ENCODE measurements at regions not wholly inside any gene's neighbourhood (a gene's known extent, or its start where the extent isn't known, plus 50 kb on each side); places are given as distances from the start of the nearest gene placed in this dataset.

- Mint-ChIP-seq H3K27me3 (ENCODE audit: unreplicated experiment) (no peaks in the 10 kb centered on the region), H3K9me3 (ENCODE audit: unreplicated experiment) (no peaks in the 10 kb centered on the region), H3K4me1 (ENCODE audit: unreplicated experiment) (peaks cover 45% of the 10 kb centered on the region), H3K36me3 (ENCODE audit: unreplicated experiment) (peaks cover 11% of the 10 kb centered on the region), H3K27ac (ENCODE audit: unreplicated experiment) (peak overlapping the region; percentile 93), H3K4me3 (ENCODE audit: unreplicated experiment) (peak overlapping the region; percentile 43)
- DNase-seq (ENCODE audit: extremely low spot score, unreplicated experiment): no peak
- no peak for TF ChIP-seq CTCF (IDR thresholded peaks at IDR 0.05)
These were observed 146.1 kb downstream of the HAUS1 start for GRCh38 chr18:46250084-46250811.

- no peak overlapping the region for H3K4me3 Mint-ChIP-seq (ENCODE audit: unreplicated experiment)
- H3K9me3 Mint-ChIP-seq (ENCODE audit: unreplicated experiment): no peaks in the 10 kb centered on the region
- DNase-seq (ENCODE audit: extremely low spot score, unreplicated experiment): no peak
- no peaks in the 10 kb centered on the region for H3K27me3 Mint-ChIP-seq (ENCODE audit: unreplicated experiment)
- peak overlapping the region; percentile 93 for H3K27ac Mint-ChIP-seq (ENCODE audit: unreplicated experiment)
- peaks cover 42% of the 10 kb centered on the region for H3K4me1 Mint-ChIP-seq (ENCODE audit: unreplicated experiment)
- TF ChIP-seq CTCF (IDR thresholded peaks at IDR 0.05): no peak
- peaks cover 12% of the 10 kb centered on the region for H3K36me3 Mint-ChIP-seq (ENCODE audit: unreplicated experiment)
These were observed 146.6 kb downstream of the HAUS1 start for GRCh38 chr18:46250812-46251173.

- no peaks in the 10 kb centered on the region for H3K9me3 Mint-ChIP-seq (ENCODE audit: unreplicated experiment)
- peaks cover 41% of the 10 kb centered on the region for H3K4me1 Mint-ChIP-seq (ENCODE audit: unreplicated experiment)
- no peak overlapping the region for H3K4me3 Mint-ChIP-seq (ENCODE audit: unreplicated experiment)
- no peak for DNase-seq (ENCODE audit: extremely low spot score, unreplicated experiment)
- H3K27me3 Mint-ChIP-seq (ENCODE audit: unreplicated experiment): no peaks in the 10 kb centered on the region
- H3K36me3 Mint-ChIP-seq (ENCODE audit: unreplicated experiment): peaks cover 26% of the 10 kb centered on the region
- no peak for TF ChIP-seq CTCF (IDR thresholded peaks at IDR 0.05)
- peak overlapping the region; percentile 19 for H3K27ac Mint-ChIP-seq (ENCODE audit: unreplicated experiment)
These were observed 148.6 kb downstream of the HAUS1 start for GRCh38 chr18:46252759-46253158.

GRCh38 chr18:46253498-46253897, 149.3 kb downstream of the HAUS1 start:
- Mint-ChIP-seq H3K4me1 (ENCODE audit: unreplicated experiment) (peaks cover 41% of the 10 kb centered on the region), H3K36me3 (ENCODE audit: unreplicated experiment) (peaks cover 21% of the 10 kb centered on the region), H3K27ac (ENCODE audit: unreplicated experiment) (peak overlapping the region; percentile 8), H3K4me3 (ENCODE audit: unreplicated experiment) (no peak overlapping the region), H3K9me3 (ENCODE audit: unreplicated experiment) (no peaks in the 10 kb centered on the region), H3K27me3 (ENCODE audit: unreplicated experiment) (no peaks in the 10 kb centered on the region)
- no peak for TF ChIP-seq CTCF (IDR thresholded peaks at IDR 0.05)
- no peak for DNase-seq (ENCODE audit: extremely low spot score, unreplicated experiment)

- Mint-ChIP-seq H3K27ac (ENCODE audit: unreplicated experiment) (no peak overlapping the region), H3K4me1 (ENCODE audit: unreplicated experiment) (peaks cover 37% of the 10 kb centered on the region), H3K27me3 (ENCODE audit: unreplicated experiment) (no peaks in the 10 kb centered on the region), H3K36me3 (ENCODE audit: unreplicated experiment) (peaks cover 21% of the 10 kb centered on the region), H3K9me3 (ENCODE audit: unreplicated experiment) (no peaks in the 10 kb centered on the region), H3K4me3 (ENCODE audit: unreplicated experiment) (no peak overlapping the region)
- TF ChIP-seq CTCF (IDR thresholded peaks at IDR 0.05): no peak
- DNase-seq (ENCODE audit: extremely low spot score, unreplicated experiment): no peak
These were observed 151.9 kb downstream of the HAUS1 start for GRCh38 chr18:46256078-46256477.

All from osteocyte (in vitro differentiated cells).